ENCODE measurements at regions not wholly inside any gene's neighbourhood (a gene's known extent, or its start where the extent isn't known, plus 50 kb on each side); places are given as distances from the start of the nearest gene placed in this dataset.
"Not testable (repeated sequence)": the region's sequence is repeated elsewhere in the genome, so short reads cannot be mapped to it uniquely, and the experiment has no call there.

- POLR2A ChIA-PET; H2AFZ ChIP-seq (ENCODE audit: low read depth, low read length, poor library complexity, severe bottlenecking); RAD21 ChIA-PET (ENCODE audit: low non-redundant PET in 1 of 2, low total read pairs in 2 of 2, uncharacterized antibody in 2 of 2, unreplicated experiment in 2 of 2); CTCF ChIA-PET; H3K9ac ChIP-seq (ENCODE audit: low read length); intact Hi-C loops (cut with micrococcal nuclease); H3K4me3 ChIP-seq (replicated peaks in 1 of 2; ENCODE audit: low read depth in 1 of 2, low read length in 2 of 2); H3K27me3 ChIP-seq (ENCODE audit: insufficient read depth, low read length); H3K4me2 ChIP-seq (ENCODE audit: low read length); H3K27ac ChIP-seq (ENCODE audit: low read depth, low read length); H3K79me2 ChIP-seq (ENCODE audit: insufficient read depth, low read length); H4K20me1 ChIP-seq (ENCODE audit: insufficient read depth); H3K9me3 ChIP-seq (ENCODE audit: control insufficient read depth in 1 of 2, insufficient read depth in 1 of 2, low read depth in 1 of 2, low read length in 2 of 2); H3K4me1 ChIP-seq (ENCODE audit: control insufficient read depth in 1 of 2, insufficient read depth in 2 of 2, low read length in 2 of 2); ATAC-seq; H3K9me2 ChIP-seq (ENCODE audit: insufficient read depth); DNase-seq (ENCODE audit: low read depth, low spot score); H3K36me3 ChIP-seq (ENCODE audit: control insufficient read depth in 1 of 2, insufficient read depth in 2 of 2, low read length in 2 of 2); BruUV-seq (replicated peaks): not testable (repeated sequence)
These were observed 119.7 kb downstream of the OSTF1 start for GRCh38 chr9:75207997-75208396.

- H3K4me3 ChIP-seq (replicated peaks in 1 of 2; ENCODE audit: low read depth in 1 of 2, low read length in 2 of 2) = no peak overlapping the region
- no peaks in the 10 kb centered on the region for H4K20me1 ChIP-seq (ENCODE audit: insufficient read depth)
- H3K4me1 ChIP-seq (ENCODE audit: control insufficient read depth in 1 of 2, insufficient read depth in 2 of 2, low read length in 2 of 2) = no peaks in the 10 kb centered on the region
- H3K9me3 ChIP-seq (ENCODE audit: control insufficient read depth in 1 of 2, insufficient read depth in 1 of 2, low read depth in 1 of 2, low read length in 2 of 2) = no peaks in the 10 kb centered on the region
- no peak overlapping the region for H2AFZ ChIP-seq (ENCODE audit: low read depth, low read length, poor library complexity, severe bottlenecking)
- H3K79me2 ChIP-seq (ENCODE audit: insufficient read depth, low read length) = no peaks in the 10 kb centered on the region
- H3K27me3 ChIP-seq (ENCODE audit: insufficient read depth, low read length) = peaks cover 21% of the 10 kb centered on the region
- no peak overlapping the region for H3K4me2 ChIP-seq (ENCODE audit: low read length)
- BruUV-seq (replicated peaks) = no TSS peak
- no peak overlapping the region for H3K9ac ChIP-seq (ENCODE audit: low read length)
- no peak for DNase-seq (ENCODE audit: low read depth, low spot score)
- no peaks in the 10 kb centered on the region for H3K36me3 ChIP-seq (ENCODE audit: control insufficient read depth in 1 of 2, insufficient read depth in 2 of 2, low read length in 2 of 2)
- ChIA-PET CTCF (no interaction called here), RAD21 (ENCODE audit: low non-redundant PET in 1 of 2, low total read pairs in 2 of 2, uncharacterized antibody in 2 of 2, unreplicated experiment in 2 of 2) (no interaction called here), POLR2A (no interaction called here)
- no peak overlapping the region for H3K27ac ChIP-seq (ENCODE audit: low read depth, low read length)
- H3K9me2 ChIP-seq (ENCODE audit: insufficient read depth) = no peaks in the 10 kb centered on the region
- intact Hi-C loops (cut with micrococcal nuclease) = no loop called here
- no peak for ATAC-seq
- no peak for TF ChIP-seq CTCF (IDR thresholded peaks at IDR 0.05 in 2 of 3, conservative IDR thresholded peaks at IDR 0.05 in 1 of 3; ENCODE audit: borderline replicate concordance in 1 of 3, insufficient read depth in 1 of 3, low read depth in 2 of 3, low read length in 2 of 3)
- TF ChIP-seq ZFX (IDR thresholded peaks at IDR 0.05) = no peak
- TF ChIP-seq SP1 (IDR thresholded peaks at IDR 0.05; ENCODE audit: low read depth) = no peak
- TF ChIP-seq POLR2A (IDR thresholded peaks at IDR 0.05; ENCODE audit: borderline replicate concordance, extremely low read depth, insufficient read depth, insufficient read length) = no peak
- no peak for TF ChIP-seq CBX3 (IDR thresholded peaks at IDR 0.05; ENCODE audit: low read depth)
- TF ChIP-seq FOSL1 (IDR thresholded peaks at IDR 0.05; ENCODE audit: low read depth) = no peak
- TF ChIP-seq EZH2phosphoT487 (IDR thresholded peaks at IDR 0.05; ENCODE audit: borderline replicate concordance) = no peak
These were observed 121.9 kb downstream of the OSTF1 start for GRCh38 chr9:75210215-75210614.
